ENCODE measurements at regions not wholly inside any gene's neighbourhood (a gene's known extent, or its start where the extent isn't known, plus 50 kb on each side); places are given as distances from the start of the nearest gene placed in this dataset.

GRCh38 chr1:29991815-29992214, 731.6 kb downstream of the MATN1 start:
- peaks cover 0 to 28% (median 12%) of the 10 kb centered on the region in 11 donors for H3K9me3 ChIP-seq
- H3K27me3 ChIP-seq, result peaks cover 0 to 14% (median 7%) of the 10 kb centered on the region in 7 donors
- no peak for DNase-seq
- H3K36me3 ChIP-seq, result no peaks in the 10 kb centered on the region
- no peak for TF ChIP-seq CTCF (IDR thresholded peaks at IDR 0.05)
- no peaks in the 10 kb centered on the region for H3K4me1 ChIP-seq
- no peak for ATAC-seq
- intact Hi-C loops (cut with DNase I), result no loop called here
- no peak overlapping the region for H3K4me3 ChIP-seq
- no peak overlapping the region for H3K27ac ChIP-seq
- WGBS, 2 donors, result 89 to 98% methylated on average over 3 of the region's 3 CpGs

GRCh38 chr1:29991025-29991424, 732.4 kb downstream of the MATN1 start:
- intact Hi-C loops (cut with DNase I), result no loop called here
- Histone ChIP-seq H3K4me3 (no peak overlapping the region), H3K9me3 (peaks cover 0 to 28% (median 12%) of the 10 kb centered on the region in 11 donors), H3K4me1 (peaks cover 0 to 6% (median 0%) of the 10 kb centered on the region in 9 donors), H3K27me3 (peaks cover 0 to 14% (median 7%) of the 10 kb centered on the region in 7 donors), H3K36me3 (no peaks in the 10 kb centered on the region), H3K27ac (no peak overlapping the region)
- 43 to 52% methylated on average over 15 of the region's 15 CpGs for WGBS, 2 donors
- TF ChIP-seq CTCF (IDR thresholded peaks at IDR 0.05), result no peak
- DNase-seq (peak in 1 of 2 donors; percentile 27), ATAC-seq (peak in 2 of 8 donors; percentile 40 to 41)

GRCh38 chr1:29990304-29990703, 733.1 kb downstream of the MATN1 start:
- TF ChIP-seq CTCF (IDR thresholded peaks at IDR 0.05), result no peak
- intact Hi-C loops (cut with DNase I), result no loop called here
- peaks cover 0 to 12% (median 0%) of the 10 kb centered on the region in 9 donors for H3K4me1 ChIP-seq
- H3K27ac ChIP-seq, result no peak overlapping the region
- DNase-seq, result no peak
- peaks cover 0 to 28% (median 12%) of the 10 kb centered on the region in 11 donors for H3K9me3 ChIP-seq
- H3K4me3 ChIP-seq, result no peak overlapping the region
- 29 to 31% methylated on average over 8 of the region's 8 CpGs for WGBS, 2 donors
- ATAC-seq, result no peak
- H3K36me3 ChIP-seq, result no peaks in the 10 kb centered on the region
- peaks cover 0 to 14% (median 7%) of the 10 kb centered on the region in 7 donors for H3K27me3 ChIP-seq

- no peaks in the 10 kb centered on the region for H3K9me3 ChIP-seq
- peaks cover 0 to 13% (median 9%) of the 10 kb centered on the region in 7 donors for H3K27me3 ChIP-seq
- H3K4me3 ChIP-seq, result no peak overlapping the region
- H3K4me1 ChIP-seq, result peaks cover 0 to 26% (median 0%) of the 10 kb centered on the region in 9 donors
- intact Hi-C loops (cut with DNase I), result no loop called here
- WGBS, 2 donors, result 29 to 42% methylated on average over 2 of the region's 2 CpGs
- H3K36me3 ChIP-seq, result no peaks in the 10 kb centered on the region
- no peak overlapping the region for H3K27ac ChIP-seq
- DNase-seq, result no peak
- peak in 2 of 8 donors; percentile 33 to 58 for ATAC-seq
- no peak for TF ChIP-seq CTCF (IDR thresholded peaks at IDR 0.05)
Measured at GRCh38 chr1:29986986-29987385, 736.4 kb downstream of the MATN1 start.

Data from heart right ventricle (tissue), 16 donors.